ENCODE measurements at regions not wholly inside any gene's neighbourhood (a gene's known extent, or its start where the extent isn't known, plus 50 kb on each side); places are given as distances from the start of the nearest gene placed in this dataset.
"Not testable (repeated sequence)": the region's sequence is repeated elsewhere in the genome, so short reads cannot be mapped to it uniquely, and the experiment has no call there.

DNA sequence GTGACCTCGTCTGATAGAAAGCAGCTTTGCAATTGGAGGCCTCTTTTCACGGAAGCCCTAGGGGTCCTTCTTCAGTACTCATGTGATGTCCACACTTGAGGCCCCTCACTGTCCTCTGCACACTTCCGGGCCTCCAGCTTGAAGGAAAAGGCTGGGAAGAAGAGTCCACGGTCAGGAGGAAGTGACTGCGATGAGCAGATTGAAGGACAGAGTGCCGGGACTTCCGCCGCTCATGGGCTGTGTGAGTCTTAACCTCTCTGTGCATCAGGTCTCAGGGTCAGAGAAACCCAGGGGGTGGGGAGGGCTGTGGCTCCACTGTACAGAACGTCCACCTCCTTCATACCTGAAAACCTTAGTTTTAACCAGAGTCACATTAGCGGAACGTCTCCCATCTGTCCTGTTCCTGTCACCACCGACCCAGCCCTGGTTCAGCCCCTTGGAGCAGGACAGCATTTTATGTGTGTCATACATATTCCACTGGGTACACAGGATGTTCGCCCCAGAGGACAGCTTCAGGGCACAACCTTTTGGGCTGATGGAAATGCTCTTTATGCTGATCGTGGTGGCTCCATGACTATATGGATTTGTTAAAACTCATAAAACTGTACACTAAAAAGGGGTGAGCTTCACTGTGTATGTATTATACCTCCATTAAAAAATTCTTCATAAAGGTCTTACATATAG is 51.0 kb upstream of the SORCS2 start:
- DNase-seq (ENCODE audit: low read depth): no peak

DNA sequence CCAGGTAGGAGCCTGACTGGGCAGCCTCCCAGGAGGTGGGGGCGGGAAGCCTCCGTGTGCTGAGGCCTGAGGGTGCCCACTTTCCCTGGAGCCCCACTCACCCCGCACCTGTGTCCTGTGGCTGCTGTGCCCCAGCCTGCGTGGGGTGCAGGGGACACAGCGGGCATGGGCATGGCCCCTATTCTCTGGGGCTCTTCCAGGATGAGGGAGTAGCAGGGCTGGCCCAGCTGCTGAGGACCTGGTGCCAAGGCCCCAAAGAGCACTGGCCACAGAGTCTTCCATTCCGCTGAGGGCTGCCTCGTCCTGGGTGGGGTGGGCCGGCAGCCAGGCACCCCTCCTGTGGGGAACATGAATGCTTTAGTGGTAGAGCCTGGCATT is 51.7 kb upstream of the SORCS2 start:
- DNase-seq (ENCODE audit: low read depth): no peak

DNA sequence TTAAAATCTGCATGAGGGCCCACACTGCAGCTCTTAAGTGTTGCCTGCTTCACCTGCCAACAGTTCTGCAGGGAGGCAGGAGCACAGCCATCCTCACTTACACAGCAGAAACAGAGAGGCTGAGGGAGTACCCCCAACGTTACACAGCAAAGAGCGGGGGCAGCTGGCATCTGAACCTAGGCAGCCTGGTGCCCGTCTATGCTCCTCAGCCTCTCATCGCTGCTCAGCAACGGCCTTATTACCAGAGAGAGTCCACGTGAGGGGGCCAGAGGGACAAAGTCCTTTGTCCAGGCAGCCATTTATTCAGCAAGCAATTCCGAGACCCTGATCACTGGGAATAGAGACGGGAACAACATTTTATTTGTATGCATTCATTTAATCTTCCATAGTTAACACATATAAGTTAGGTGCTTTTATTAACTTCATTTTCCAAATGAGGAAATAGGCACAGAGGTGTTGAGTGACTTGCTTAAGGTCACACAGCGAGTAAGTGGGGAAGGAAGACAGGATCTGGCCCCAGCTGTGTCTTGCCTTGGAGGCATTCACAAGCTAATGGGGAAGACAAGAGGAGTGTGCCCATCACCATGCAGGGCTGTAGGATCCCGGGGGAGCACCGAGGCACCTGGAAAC is 52.2 kb upstream of the SORCS2 start:
- no peak for DNase-seq (ENCODE audit: low read depth)

DNA sequence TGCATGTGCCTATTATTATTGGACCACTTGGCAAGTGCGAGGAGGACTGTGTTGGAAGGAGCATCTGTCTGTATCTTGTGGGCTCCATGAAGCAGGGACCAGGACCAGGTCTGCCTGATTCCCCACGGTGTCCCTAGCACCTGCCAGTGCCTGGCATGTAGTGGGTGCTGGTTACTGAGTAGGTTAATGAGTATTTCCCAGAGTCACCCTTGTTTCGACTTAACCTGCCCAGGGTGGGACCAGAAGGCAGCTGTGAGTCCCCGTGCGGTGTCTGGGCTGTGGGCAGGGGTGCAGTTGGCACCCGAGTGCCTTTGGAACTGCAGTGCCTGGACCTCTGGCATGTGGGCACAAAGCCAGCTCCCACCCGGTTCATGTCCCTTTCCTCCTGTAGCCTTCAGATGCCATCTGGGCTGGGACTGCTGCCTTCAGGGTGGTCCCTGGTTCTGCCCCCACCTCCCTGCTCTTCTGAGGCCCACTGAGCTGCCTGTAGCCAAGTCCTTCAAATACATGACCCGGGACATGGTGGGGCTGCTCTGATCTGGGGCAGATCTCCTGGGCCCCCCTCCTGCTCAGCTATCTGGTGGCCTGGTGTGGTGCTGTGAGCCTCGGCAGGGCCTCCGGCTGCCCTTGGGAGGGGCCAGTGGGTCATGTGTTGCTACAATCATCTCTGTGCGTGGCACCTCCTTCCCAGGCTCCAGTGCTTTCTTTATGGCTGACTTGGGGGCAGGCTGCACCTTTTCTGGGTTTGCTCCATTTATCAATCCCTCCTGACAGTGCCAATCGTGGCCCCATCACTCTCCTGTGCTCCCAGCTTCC is 53.0 kb upstream of the SORCS2 start:
- DNase-seq (ENCODE audit: low read depth): no peak

DNA sequence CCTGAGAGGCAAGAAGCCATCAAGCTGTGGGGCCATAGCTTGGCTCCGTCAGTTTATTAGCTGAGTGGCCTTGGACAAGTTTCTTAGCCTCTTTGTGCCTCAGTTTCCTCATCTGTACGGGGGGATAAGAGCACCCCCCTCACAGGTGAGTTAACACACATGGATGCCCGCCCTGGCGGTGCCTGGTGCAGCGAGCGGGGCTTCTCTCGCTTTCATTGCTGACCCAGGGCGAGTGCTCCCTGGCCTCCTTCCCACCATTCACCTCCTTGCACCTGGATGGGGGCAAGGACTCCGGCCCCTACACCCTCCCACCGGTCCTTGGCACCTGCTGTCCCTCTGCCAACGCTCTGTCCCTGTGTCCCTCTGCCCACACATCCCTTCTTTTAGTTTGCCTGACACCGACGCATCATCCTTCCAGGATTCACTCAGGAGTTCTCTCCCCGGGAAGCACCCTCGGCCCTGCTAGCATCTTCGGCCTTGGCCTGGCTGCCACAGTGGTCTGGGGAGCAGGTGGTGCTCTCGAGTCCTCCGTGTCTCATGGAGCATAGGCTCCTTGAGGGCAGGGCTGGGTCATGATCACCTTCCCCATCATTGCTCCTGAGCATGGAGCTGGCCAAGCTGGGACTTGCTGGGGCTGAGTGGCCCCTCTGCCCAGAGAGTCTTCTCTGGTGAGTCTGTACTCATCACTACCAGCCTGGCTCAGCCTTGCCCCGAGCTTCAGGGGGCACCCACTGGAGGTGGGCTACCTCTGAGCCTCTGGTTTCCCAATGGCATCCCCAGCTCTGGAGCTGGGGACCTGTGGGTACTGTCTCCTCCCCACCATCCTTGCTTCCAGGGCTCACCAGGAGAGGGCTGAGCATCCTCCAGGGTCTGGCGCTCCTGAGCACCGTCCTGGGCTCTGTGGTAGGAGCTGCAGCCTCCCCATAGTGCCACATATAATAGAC is 53.8 kb upstream of the SORCS2 start:
- DNase-seq (ENCODE audit: low read depth): no peak

DNA sequence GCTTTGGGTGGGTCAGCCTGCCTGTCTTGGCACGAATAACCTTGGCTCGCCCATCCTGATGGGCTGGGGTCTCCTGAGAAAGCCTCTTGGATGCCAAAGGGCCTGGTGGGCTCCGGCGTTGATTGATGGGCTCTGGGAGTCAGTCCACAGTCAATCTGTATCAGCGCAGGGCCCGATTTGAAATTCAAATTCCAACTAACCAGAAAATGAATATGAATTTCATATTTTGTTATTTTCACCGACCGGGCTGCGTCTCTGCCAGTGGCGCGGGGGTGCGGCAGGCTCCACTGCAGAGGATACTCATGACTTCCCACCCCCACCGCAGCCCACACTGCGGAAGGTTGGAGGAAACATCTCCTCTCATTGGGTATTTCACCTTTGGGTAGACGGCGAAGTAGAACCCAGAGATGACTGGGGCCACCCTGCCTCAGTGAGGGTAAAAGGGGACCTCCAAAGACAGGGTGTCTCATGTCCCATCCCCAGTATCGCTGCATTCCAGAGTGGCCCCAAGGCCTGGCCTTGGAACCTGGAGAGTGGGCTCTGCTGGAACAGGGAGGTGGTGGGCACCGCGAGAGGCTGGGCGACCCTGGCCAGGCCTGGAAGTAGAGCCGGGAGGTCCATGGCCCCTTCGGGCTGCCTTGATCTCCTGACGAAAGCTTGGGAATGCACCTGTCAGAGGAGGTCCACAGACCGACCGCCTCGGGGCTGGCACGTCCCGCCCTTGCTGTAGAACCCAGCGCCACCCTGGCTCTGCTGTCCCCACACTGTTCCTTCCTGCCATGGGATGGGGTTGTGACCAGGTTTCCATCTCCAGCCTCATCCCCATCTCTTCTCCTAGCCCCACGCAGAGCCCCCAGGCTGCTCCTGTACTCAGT is 54.8 kb upstream of the SORCS2 start:
- DNase-seq (ENCODE audit: low read depth): no peak

DNA sequence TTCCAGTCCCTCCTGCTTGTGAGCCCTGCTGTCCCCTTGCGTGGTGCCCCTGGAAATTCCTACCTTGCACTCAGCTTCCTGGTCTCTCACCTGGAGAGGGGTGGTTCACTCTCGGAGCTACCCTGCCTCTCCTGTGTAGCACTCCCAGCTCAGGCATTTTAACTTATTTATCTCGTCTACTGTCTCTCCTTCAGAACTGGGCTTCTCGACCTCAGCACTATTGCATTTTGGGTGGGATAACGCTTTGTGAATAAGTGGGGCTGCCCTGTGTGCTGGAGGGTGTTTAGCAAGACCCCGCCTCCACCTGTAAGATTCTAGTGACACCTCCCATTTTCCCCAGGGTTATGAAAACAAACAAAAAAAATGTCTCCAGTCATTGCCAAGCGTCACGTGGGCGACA is 56.0 kb upstream of the SORCS2 start:
- DNase-seq (ENCODE audit: low read depth): no peak

DNA sequence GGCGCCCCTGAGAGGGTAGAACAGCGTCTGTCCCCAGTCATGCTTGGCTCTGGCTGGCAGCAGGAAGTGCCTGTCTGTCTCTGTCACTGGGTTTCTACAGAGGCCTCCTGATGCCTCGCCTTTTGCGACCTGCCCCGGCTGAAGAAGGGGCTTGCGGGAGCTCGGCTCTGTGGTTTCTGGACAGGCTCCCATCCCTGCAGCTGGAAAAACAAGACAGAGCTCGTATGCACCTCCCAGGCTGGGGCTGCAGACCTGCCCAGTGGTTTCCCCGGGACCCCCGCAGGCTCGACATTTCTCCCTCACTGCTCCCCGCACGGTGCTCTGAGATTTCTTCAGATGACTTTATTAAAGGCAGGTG is 57.0 kb upstream of the SORCS2 start:
- peak; percentile 53 for DNase-seq (ENCODE audit: low read depth)

DNA sequence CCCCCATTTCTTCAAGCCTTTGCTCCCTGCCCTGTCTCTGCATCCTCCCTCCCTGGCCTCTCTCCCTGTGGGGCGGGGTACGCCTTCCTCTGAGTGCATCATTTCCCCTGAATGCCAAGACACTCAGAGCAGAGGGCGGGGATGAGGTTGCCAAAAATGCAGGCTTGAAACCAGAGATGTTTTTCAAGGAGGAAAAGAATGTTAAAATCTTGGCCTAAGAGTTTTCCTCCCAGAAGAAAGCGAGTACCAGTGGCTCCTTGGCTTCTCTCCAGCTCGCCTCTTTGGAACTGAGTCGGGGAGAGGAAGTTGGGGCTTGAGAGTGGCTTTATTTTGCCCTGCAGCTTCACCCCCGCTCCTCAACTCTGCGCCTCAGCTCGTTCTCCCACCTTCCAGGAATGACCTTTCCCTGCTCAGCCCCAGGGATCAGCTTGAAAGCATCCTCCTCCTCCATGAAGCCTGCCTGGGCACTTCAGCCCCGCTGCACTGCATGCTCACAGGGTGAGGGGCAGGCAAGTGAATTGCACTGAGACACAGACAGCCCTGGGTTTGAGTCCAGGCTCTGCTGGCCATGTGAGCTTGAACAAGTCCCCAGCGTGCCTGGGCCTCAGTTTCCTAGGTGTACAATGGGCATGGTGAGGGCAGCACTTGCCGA is 57.5 kb upstream of the SORCS2 start:
- peak; percentile 85 for DNase-seq (ENCODE audit: low read depth)

DNA sequence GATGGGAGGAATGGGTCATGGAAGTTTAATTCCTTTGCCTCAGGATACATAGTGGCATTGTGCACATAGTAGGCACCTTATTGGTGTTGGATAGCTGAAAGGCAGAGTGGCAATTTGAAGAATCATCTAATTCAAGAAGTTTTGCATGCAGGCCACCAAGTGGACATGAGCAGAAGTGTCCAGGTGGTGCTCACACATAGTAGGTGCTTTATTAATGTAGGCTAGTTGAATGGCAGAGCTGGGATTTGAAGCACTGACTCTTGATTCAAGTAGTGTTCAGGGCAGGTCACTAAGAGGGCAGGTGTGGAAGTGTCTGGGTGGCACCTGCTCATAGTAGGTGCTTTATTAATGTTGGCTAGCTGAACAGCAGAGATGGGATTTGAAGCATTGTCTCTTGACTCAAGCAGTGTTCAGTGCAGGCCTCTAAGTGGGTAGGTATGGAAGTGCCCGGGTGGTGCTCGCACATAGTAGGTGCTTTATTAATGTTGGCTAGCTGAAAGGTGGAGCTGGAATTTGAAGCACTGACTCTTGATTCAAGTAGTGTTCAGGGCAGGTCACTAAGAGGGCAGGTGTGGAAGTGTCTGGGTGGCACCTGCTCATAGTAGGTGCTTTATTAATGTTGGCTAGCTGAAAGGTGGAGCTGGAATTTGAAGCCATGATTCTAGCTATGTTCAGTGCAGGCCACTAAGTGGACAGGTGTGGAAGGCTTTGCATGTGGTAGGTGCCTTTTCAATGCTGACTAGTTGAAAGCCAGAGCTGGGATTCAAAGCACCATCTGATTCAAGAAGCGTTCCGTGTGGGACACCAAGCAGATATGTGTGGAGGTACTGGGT is 58.3 kb upstream of the SORCS2 start:
- not testable (repeated sequence) for DNase-seq (ENCODE audit: low read depth)

DNA sequence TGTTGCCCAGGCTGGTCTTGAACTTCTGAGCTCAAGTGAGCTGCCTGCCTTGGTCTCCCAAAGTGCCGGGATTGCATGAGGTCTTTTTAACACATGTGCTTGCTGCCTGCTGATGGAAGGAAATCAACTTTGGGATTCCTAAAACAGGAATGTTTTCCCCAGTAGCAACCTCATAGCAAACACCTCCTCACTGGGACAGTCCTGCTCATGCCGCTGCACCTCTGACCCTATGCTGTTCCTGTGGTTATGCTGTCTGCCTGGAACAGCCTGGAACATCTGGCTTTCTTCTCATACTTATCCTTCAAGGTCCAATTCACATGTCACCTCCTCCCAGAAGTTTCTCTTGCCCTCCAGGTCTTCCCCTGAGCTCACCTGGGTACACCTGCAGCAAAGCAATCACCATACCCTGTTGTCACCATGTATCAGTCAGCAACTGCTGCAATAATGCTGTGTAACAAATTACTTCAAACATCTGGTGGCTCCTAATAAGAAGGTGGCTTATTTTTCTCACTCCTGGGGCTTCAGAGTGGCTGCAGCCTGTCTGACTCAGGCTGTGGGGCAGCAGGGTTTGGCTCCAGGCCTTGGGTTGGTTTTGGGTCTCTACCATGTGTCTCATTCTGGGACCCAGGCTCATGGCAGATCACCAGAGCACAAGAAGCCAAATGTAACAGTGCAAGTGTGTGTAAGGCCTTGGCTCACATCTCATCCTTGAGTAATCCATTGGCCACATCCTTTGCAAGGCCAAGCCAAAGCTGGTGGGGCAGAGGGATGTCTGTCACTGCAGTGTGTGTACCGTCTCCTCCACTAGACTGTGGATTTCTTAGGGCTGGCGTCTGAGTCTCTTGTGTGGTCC is 59.4 kb upstream of the SORCS2 start:
- no peak for DNase-seq (ENCODE audit: low read depth)

DNA sequence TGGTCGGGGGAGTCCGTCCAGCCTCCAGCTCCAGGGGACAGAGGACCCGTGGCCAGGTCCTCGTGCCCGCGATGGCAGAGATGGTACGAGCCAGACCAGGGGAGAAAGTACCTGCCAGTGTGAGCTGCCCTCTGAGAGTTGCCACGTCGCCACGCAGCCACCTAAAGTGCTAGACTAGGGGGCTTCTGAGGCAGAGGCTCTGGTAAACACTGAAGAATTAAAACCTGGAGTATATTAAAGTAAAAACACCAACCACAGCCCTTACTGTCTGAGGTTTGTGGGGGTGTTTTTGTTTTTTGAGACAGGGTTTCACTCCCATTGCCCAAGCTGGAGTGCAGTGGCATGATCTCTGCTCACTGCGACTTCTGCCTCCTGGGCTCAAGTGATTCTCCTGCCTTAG is 60.1 kb upstream of the SORCS2 start:
- no peak for DNase-seq (ENCODE audit: low read depth)

DNA sequence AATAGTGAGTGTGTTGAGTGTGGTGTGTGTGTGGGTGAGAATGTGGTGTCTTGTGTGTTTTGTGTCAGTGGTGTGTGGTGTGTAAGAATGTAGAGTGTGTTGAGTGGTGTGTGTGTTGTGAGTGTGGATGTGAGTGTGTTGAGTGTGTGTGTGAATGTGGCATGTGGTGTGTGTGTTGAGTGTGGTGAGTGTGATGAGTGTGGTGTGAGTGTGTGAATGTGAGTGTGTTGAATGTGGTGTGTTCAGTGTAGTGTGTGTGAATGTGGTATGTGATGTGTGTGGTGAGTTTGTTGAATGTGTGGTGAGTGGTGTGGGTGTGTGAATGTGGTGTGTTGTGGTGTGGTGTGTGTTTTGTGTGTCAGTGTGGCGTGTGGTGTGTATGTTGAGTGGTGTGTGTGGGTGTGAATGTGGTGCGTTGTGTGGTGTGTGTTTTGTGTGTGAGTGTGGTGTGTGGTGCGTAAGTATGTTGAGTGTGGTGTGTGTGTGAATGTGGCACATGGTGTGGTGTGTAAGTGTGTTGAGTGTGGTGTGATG is 60.8 kb upstream of the SORCS2 start:
- no peak for DNase-seq (ENCODE audit: low read depth)

DNA sequence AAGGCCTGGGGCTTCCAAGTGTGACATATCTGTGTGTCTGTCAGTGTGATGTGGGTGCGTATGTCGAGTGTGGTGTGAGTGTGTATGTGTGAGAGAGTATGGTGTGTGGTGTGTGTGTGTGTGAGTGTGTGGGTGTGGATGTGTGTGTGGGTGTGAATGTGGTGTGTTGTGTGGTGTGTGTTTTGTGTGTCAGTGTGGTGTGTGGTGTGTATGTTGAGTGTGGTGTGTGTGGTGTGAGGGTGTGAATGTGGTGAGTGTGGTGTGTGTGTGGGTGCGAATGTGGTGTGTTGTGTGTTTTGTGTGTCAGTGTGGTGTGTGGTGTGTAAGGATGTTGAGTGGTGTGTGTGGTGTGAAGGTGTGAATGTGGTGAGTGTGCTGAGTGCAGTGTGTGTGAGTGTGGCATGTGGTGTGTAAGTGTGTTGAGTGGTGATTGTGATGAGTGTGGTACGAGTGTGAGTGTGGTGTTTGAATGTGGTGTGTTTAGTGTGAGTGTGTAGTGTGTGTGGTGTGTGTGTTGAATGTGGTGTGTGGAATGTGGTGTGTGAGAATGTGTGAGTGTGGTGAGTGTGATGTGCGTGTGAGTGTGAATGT is 61.6 kb upstream of the SORCS2 start:
- no peak for DNase-seq (ENCODE audit: low read depth)

DNA sequence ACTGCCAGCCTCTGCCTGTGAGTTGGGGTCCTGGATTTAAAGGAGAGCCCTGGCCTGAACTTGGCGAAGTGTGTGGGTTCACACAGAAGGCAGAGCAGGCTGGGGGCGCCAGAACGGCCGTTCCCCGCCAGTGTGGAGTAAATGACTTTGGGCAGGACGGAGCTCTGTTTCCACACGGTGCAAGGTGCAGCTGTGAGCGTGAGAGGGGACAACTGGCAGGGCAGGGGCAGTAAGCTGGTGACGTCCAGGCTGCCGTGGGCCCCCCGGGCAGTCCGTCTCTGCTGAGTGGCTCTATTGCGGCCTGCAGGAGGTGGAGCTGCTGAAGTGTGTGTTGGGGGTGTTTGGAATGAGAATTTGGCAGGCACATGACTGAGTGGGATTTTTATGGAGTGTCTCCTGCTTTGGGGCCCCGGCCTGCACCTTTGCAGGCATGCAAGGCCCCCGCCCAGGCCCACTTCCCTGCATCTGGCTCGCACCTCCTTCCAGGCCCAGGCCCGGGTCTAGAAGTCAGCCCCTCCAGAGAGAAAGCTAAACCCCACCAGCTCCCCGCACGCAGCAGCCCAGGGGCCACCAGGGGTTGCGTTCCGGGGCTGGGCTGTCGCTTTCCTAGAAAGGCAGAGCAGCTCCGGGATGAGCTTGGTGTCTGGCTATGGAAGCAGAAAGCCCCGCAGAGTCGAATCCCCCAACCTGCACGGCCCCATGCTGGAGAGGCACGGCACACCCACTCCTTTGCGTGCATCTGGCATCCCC is 62.2 kb upstream of the GRPEL1 start:
- DNase-seq (ENCODE audit: low read depth): no peak

DNA sequence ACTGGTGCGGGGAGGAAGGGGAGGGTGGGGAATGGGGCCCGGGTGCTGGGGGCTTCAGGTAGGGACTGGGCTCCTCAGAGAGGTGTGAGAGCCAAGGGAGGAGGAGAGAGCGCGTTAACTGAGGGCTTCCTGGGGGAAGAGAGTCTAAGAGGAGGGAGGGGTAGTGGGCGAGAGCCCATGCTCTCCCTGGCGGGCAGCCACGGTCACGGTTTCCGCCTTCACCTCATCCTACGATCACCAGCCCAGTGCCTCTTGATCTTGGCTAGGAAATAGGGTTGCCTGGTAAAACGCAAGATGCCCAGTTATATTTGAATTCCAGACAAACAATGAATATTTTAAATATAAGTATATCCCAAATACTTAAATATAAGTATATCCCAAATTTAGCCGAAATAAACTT is 60.8 kb upstream of the GRPEL1 start:
- DNase-seq (ENCODE audit: low read depth): no peak

DNA sequence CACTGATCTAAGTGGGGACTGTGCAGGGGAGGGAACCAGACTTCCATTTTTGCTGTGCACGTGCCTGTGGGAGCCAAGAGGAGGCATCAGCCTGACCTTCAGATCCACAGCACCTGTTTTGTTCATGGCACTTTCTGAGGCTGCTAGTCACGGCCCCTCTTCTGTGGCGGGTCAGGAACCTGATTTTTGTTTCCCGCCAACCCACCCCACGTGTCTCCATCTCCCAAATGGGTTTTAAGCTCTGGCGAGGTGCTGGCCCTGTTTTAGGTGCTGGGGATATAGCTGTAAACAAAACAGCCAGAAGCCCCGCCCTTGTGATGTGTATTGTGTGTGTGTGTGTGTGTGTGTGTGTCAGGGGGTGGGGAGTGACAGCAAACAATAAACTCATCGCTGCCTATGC is 60.4 kb upstream of the GRPEL1 start:
- DNase-seq (ENCODE audit: low read depth): no peak
